Osteocyte (in vitro differentiated cells): ENCODE measurements at regions not wholly inside any gene's neighbourhood (a gene's known extent, or its start where the extent isn't known, plus 50 kb on each side); places are given as distances from the start of the nearest gene placed in this dataset.

Experiments used
- DNase-seq: peaks from one replicate; pipeline ENCODE4 v3.0.0; 2021; ENCODE audit warnings: mixed read lengths; ENCODE audit not compliant: unreplicated experiment; ENCODE audit errors: extremely low spot score
- H3K27ac Mint-ChIP-seq: one replicate; pipeline ENCODE4 v1.8.0; 2021; ENCODE audit warnings: mild to moderate bottlenecking, mixed read lengths; ENCODE audit not compliant: unreplicated experiment
- H3K27me3 Mint-ChIP-seq: one replicate; pipeline ENCODE4 v1.8.0; 2021; ENCODE audit warnings: mixed read lengths; ENCODE audit not compliant: unreplicated experiment
- H3K36me3 Mint-ChIP-seq: one replicate; pipeline ENCODE4 v1.8.0; 2021; ENCODE audit warnings: mixed read lengths; ENCODE audit not compliant: unreplicated experiment
- H3K4me1 Mint-ChIP-seq: one replicate; pipeline ENCODE4 v1.8.0; 2021; ENCODE audit warnings: mixed read lengths; ENCODE audit not compliant: unreplicated experiment
- H3K4me3 Mint-ChIP-seq: one replicate; pipeline ENCODE4 v1.8.0; 2021; ENCODE audit warnings: mild to moderate bottlenecking, moderate library complexity, mixed read lengths; ENCODE audit not compliant: unreplicated experiment
- H3K9me3 Mint-ChIP-seq: one replicate; pipeline ENCODE4 v1.8.0; 2021; ENCODE audit warnings: mixed read lengths; ENCODE audit not compliant: unreplicated experiment
- CTCF ChIP-seq: fragments of 200-600 bp; sonication (generic); IDR thresholded peaks from 2 replicates; pipeline ENCODE4 v1.5.0; 2021; ENCODE audit warnings: antibody characterized with exemption, mild to moderate bottlenecking, moderate library complexity

GRCh38 chr9:8140557-8140956 lies 341.0 kb upstream of the DMAC1 start:
- Mint-ChIP-seq H3K27ac (no peak overlapping the region), H3K27me3 (no peaks in the 10 kb centered on the region), H3K9me3 (peaks cover 19% of the 10 kb centered on the region), H3K36me3 (no peaks in the 10 kb centered on the region), H3K4me3 (no peak overlapping the region), H3K4me1 (no peaks in the 10 kb centered on the region)
- DNase-seq = no peak
- no peak for TF ChIP-seq CTCF

DNA sequence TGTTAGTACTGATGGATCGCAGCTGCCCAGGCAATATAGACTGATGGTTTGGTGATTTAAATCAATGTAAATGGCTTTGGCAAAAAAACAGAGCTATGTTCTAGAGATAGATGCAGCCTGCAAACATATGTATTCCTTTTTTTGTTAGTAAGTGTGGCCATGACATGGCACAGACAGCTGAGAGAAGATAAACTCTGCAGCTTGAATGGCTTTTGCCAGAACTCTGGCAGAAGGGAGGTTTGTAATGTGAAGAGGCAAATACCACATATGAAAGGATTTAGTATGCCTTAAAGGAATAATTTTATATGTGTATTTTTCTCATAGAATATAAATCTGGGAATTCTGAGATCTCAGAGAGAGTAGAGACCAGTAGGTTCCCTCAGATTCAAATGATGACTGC lies 340.2 kb upstream of the DMAC1 start:
- Mint-ChIP-seq H3K27ac (no peak overlapping the region), H3K4me3 (no peak overlapping the region), H3K27me3 (no peaks in the 10 kb centered on the region), H3K9me3 (peaks cover 18% of the 10 kb centered on the region), H3K4me1 (no peaks in the 10 kb centered on the region), H3K36me3 (no peaks in the 10 kb centered on the region)
- no peak for DNase-seq
- no peak for TF ChIP-seq CTCF

DNA sequence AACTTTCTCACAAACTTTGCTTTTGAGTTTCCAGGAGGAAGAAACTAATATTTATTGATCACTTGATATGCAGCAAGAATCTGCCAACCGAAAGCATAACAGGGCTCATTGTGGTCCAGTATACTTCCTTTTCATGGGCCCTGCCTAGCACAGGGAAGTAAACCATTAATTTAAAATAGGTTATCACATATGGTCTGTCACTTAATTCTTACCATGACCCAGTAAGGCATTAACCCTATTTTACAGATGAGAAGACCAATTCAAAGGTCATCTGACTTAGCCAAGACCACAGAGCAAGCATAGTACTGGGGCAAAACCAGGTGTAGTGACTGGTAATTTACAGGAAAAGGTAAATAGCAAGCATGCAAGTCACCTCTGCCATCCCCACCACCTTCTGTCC lies 336.9 kb upstream of the DMAC1 start:
- peaks cover 13% of the 10 kb centered on the region for H3K9me3 Mint-ChIP-seq
- H3K27ac Mint-ChIP-seq = no peak overlapping the region
- TF ChIP-seq CTCF = no peak
- no peak for DNase-seq
- no peaks in the 10 kb centered on the region for H3K27me3 Mint-ChIP-seq
- no peak overlapping the region for H3K4me3 Mint-ChIP-seq
- H3K4me1 Mint-ChIP-seq = no peaks in the 10 kb centered on the region
- H3K36me3 Mint-ChIP-seq = no peaks in the 10 kb centered on the region

- peaks cover 5% of the 10 kb centered on the region for H3K9me3 Mint-ChIP-seq
- H3K4me3 Mint-ChIP-seq = no peak overlapping the region
- no peak overlapping the region for H3K27ac Mint-ChIP-seq
- no peak for DNase-seq
- TF ChIP-seq CTCF = no peak
- H3K4me1 Mint-ChIP-seq = no peaks in the 10 kb centered on the region
- H3K36me3 Mint-ChIP-seq = no peaks in the 10 kb centered on the region
- H3K27me3 Mint-ChIP-seq = no peaks in the 10 kb centered on the region
Observed at GRCh38 chr9:8134635-8135034, 335.1 kb upstream of the DMAC1 start.

DNA sequence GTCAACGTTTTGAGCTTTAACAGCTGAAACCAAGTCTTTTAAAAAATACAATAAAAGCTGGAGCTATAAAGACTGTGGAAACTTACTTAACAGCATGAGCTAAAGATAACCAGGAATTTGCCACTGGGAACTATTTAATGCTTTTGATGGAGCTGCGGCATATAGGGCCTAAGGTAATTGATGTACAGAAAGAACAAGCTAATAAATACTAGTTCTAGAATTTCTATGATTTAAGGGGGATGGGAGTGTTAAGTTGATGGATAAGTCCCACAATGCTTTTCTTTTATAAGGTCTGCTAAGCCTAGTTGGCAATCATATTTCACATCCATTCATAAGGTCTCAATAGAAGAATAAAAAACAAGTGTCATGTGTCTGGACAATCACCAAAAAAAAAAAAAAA lies 334.0 kb upstream of the DMAC1 start:
- no peak overlapping the region for H3K27ac Mint-ChIP-seq
- TF ChIP-seq CTCF = no peak
- no peak overlapping the region for H3K4me3 Mint-ChIP-seq
- peaks cover 5% of the 10 kb centered on the region for H3K9me3 Mint-ChIP-seq
- H3K36me3 Mint-ChIP-seq = no peaks in the 10 kb centered on the region
- no peaks in the 10 kb centered on the region for H3K4me1 Mint-ChIP-seq
- no peak for DNase-seq
- H3K27me3 Mint-ChIP-seq = no peaks in the 10 kb centered on the region
